ENCODE measurements at regions not wholly inside any gene's neighbourhood (a gene's known extent, or its start where the extent isn't known, plus 50 kb on each side); places are given as distances from the start of the nearest gene placed in this dataset.

- Histone ChIP-seq H3K4me3 (ENCODE audit: insufficient read depth, low read depth, low read length) (no peak overlapping the region), H2AK9ac (replicated peaks; ENCODE audit: low read depth, low read length, poor library complexity) (no peak overlapping the region), H3K9me1 (ENCODE audit: insufficient read depth, low read length) (no peaks in the 10 kb centered on the region), H3K9ac (ENCODE audit: low read depth, low read length) (no peak overlapping the region), H2BK20ac (ENCODE audit: low read depth, low read length) (no peak overlapping the region), H2AK5ac (ENCODE audit: low read depth, low read length) (no peak overlapping the region), H3K4ac (ENCODE audit: low read depth, low read length) (no peak overlapping the region), H3K23ac (ENCODE audit: low read depth, low read length) (no peak overlapping the region), H2BK120ac (ENCODE audit: low read depth, low read length) (no peak overlapping the region), H3K18ac (ENCODE audit: low read depth, low read length) (no peak overlapping the region), H3K27ac (ENCODE audit: insufficient read depth, low read length) (no peak overlapping the region), H3K56ac (ENCODE audit: extremely low read depth, insufficient read depth, low read length) (no peak overlapping the region), H2BK5ac (ENCODE audit: low read depth, low read length, poor library complexity, severe bottlenecking) (no peak overlapping the region), H3K36me3 (ENCODE audit: control insufficient read depth, insufficient read depth, low read length) (no peaks in the 10 kb centered on the region), H3K27me3 (ENCODE audit: control insufficient read depth, insufficient read depth, low read length) (no peaks in the 10 kb centered on the region), H3K4me1 (ENCODE audit: control insufficient read depth, insufficient read depth, low read length) (no peaks in the 10 kb centered on the region), H4K91ac (ENCODE audit: insufficient read depth, low read depth, low read length) (no peak overlapping the region), H4K8ac (ENCODE audit: low read depth in 2 of 2, low read length in 2 of 2) (no peak overlapping the region), H3K9me3 (ENCODE audit: control insufficient read depth, insufficient read depth, low read length) (peaks cover 10% of the 10 kb centered on the region), H4K20me1 (ENCODE audit: insufficient read depth, low read length) (no peaks in the 10 kb centered on the region), H3K14ac (replicated peaks; ENCODE audit: low read depth, low read length) (no peak overlapping the region), H3K79me1 (ENCODE audit: low read depth in 1 of 2, low read length in 2 of 2) (no peaks in the 10 kb centered on the region), H2AFZ (replicated peaks; ENCODE audit: low read length, poor library complexity) (no peak overlapping the region), H3K4me2 (ENCODE audit: low read depth, low read length) (no peak overlapping the region), H2BK15ac (ENCODE audit: low read depth, low read length) (no peak overlapping the region), H4K5ac (ENCODE audit: low read depth, low read length) (no peak overlapping the region)
- WGBS, 2 experiments (ENCODE audit: extremely low coverage in 2 of 2, insufficient read length in 1 of 2): 75% methylated on average over 4 of the region's 6 CpGs; no CpG with 5 or more reads in 1 of the 2 experiments
- in situ Hi-C loops (cut with MboI; ENCODE audit: low sequenced_read_pairs) (no loop called here), intact Hi-C loops (cut with micrococcal nuclease) (no loop called here), dilution Hi-C loops (cut with HindIII; ENCODE audit: low sequenced_read_pairs, unreplicated experiment) (no loop called here)
- no peak for TF ChIP-seq SMC3 (IDR thresholded peaks at IDR 0.05; ENCODE audit: low read depth, low read length)
- TF ChIP-seq CTCF (conservative IDR thresholded peaks at IDR 0.05; ENCODE audit: low read depth, low read length): no peak
- no peak for DNase-seq
- BruUV-seq (replicated peaks): no TSS peak
- ChIA-PET POLR2A (ENCODE audit: unreplicated experiment) (no interaction called here), CTCF (no interaction called here)
- no peak for ATAC-seq (ENCODE audit: low read depth)
These were observed 170.6 kb upstream of the CNTNAP4 start for GRCh38 chr16:76106647-76107046.

Measured in IMR-90 (cell line).